ENCODE measurements at regions not wholly inside any gene's neighbourhood (a gene's known extent, or its start where the extent isn't known, plus 50 kb on each side); places are given as distances from the start of the nearest gene placed in this dataset.
A peak's percentile ranks its signal among the peaks of the same experiment; 100 is the strongest.

GRCh38 chr1:220457957-220458609, 69.9 kb upstream of the MARK1 start:
- TF ChIP-seq TAF1 (IDR thresholded peaks at IDR 0.05; ENCODE audit: control insufficient read depth, extremely low read depth, insufficient read depth, low read length, severe bottlenecking) (no peak), ZKSCAN1 (IDR thresholded peaks at IDR 0.05; ENCODE audit: low read depth, low read length) (no peak), EP300 (IDR thresholded peaks at IDR 0.05; ENCODE audit: low read length) (no peak), TFE3 (CRISPR knock-in tag; IDR thresholded peaks at IDR 0.05) (peak; percentile 62), EZH2 (IDR thresholded peaks at IDR 0.05; ENCODE audit: borderline replicate concordance, low read depth, low read length) (no peak), BACH1 (tag; IDR thresholded peaks at IDR 0.05) (no peak)

Data from K562 (cell line).